GM23248 (cell line): ENCODE measurements at regions not wholly inside any gene's neighbourhood (a gene's known extent, or its start where the extent isn't known, plus 50 kb on each side); places are given as distances from the start of the nearest gene placed in this dataset.

ENCODE experiments used
- EZH2 ChIP-seq: fragments of 200-600 bp; sonication (generic); IDR thresholded peaks from 2 replicates; pipeline ENCODE4 v1.6.1; 2018; ENCODE audit warnings: antibody characterized with exemption, mild to moderate bottlenecking; ENCODE audit not compliant: insufficient read depth, poor library complexity, severe bottlenecking
- EZH2phosphoT487 ChIP-seq: fragments of 200-600 bp; sonication (generic); IDR thresholded peaks from 2 replicates; pipeline ENCODE4 v1.6.1; 2018; ENCODE audit warnings: antibody characterized with exemption, moderate library complexity, mild to moderate bottlenecking, low read depth; ENCODE audit not compliant: insufficient read depth

DNA sequence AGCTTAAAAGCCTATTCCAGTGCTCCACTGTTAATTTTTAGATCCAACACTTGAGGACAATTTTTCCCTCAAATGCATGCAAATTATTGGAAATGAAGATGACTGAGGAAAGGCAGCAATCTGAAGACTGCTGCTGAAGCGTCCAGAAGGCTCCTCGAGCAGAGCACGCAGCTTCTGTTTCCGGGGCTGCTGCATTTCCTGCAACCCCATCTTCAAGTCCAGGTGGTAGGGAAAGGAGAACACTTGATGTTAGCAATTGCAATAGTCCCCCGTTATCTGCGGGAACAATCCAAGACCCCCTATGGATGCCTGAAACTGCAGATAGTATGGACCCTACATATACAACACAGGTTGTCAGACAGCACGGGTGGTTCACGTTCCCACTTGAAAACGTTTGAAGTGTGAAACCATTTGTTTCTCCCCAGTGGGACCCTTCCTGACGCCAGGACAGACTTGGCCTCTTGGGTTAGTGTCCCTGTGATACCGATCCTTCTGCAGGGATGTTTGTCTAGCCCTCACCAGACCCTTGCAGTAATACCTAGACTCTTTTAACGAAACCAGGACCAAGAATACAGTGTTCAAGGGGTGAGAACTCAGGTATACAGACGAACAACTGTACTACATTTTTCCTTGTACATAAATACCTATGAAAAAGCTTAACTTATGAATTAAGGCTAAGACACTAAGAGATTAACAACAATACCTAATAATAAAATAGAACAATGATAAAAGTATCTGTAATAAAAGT is 152.3 kb downstream of the HSD17B3 start:
- TF ChIP-seq EZH2: no peak
- no peak for TF ChIP-seq EZH2phosphoT487
